ENCODE measurements at regions not wholly inside any gene's neighbourhood (a gene's known extent, or its start where the extent isn't known, plus 50 kb on each side); places are given as distances from the start of the nearest gene placed in this dataset.

DNA sequence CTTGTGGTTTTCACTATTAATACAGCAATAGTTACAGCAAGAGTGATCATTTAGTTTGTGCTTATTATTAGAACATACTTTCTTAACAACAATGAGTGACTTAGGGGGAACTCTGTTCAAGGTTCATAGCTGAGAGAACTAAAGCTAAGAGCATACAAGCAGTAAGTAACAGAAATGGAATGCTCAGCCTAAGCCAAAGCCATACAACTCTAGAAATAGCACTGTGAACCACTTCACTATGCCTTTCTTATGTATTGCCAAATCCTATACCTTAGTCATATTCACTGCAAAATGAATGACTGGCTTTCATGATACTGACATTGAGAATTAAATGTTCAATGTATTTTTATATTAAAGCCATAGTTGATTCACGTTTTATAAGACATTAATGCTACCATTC, 599.7 kb upstream of the SLITRK1 start:
- intact Hi-C loops (cut with micrococcal nuclease; ENCODE audit: unreplicated experiment): no loop called here
- Histone ChIP-seq H3K27me3 (replicated peaks; ENCODE audit: insufficient read depth, low read depth, low read length, poor library complexity) (no peaks in the 10 kb centered on the region), H3K27ac (ENCODE audit: low read depth, low read length, poor library complexity, severe bottlenecking) (no peak overlapping the region), H3K36me3 (ENCODE audit: insufficient read depth, low read length, poor library complexity, severe bottlenecking) (no peaks in the 10 kb centered on the region), H3K9me3 (ENCODE audit: low read depth, low read length, poor library complexity, severe bottlenecking) (no peaks in the 10 kb centered on the region), H3K4me1 (ENCODE audit: insufficient read depth, low read length, poor library complexity, severe bottlenecking) (no peaks in the 10 kb centered on the region), H3K4me3 (ENCODE audit: low read depth, low read length, poor library complexity, severe bottlenecking) (no peak overlapping the region)
- TF ChIP-seq EZH2 (IDR thresholded peaks at IDR 0.05; ENCODE audit: borderline replicate concordance, low read depth, low read length, poor library complexity, severe bottlenecking): no peak
- TF ChIP-seq CTCF (conservative IDR thresholded peaks at IDR 0.05; ENCODE audit: low read depth, low read length): no peak
- BruUV-seq (replicated peaks): no TSS peak
- ChIA-PET POLR2A (ENCODE audit: low non-redundant PET) (no interaction called here), CTCF (no interaction called here)
- no peak for DNase-seq (ENCODE audit: low spot score)

- no peak for TF ChIP-seq CTCF (conservative IDR thresholded peaks at IDR 0.05; ENCODE audit: low read depth, low read length)
- TF ChIP-seq EZH2 (IDR thresholded peaks at IDR 0.05; ENCODE audit: borderline replicate concordance, low read depth, low read length, poor library complexity, severe bottlenecking): no peak
- no peak for DNase-seq (ENCODE audit: low spot score)
- H3K4me3 ChIP-seq (ENCODE audit: low read depth, low read length, poor library complexity, severe bottlenecking): no peak overlapping the region
- no peaks in the 10 kb centered on the region for H3K27me3 ChIP-seq (replicated peaks; ENCODE audit: insufficient read depth, low read depth, low read length, poor library complexity)
- intact Hi-C loops (cut with micrococcal nuclease; ENCODE audit: unreplicated experiment): no loop called here
- H3K27ac ChIP-seq (ENCODE audit: low read depth, low read length, poor library complexity, severe bottlenecking): no peak overlapping the region
- CTCF ChIA-PET: no interaction called here
- no peaks in the 10 kb centered on the region for H3K9me3 ChIP-seq (ENCODE audit: low read depth, low read length, poor library complexity, severe bottlenecking)
- H3K4me1 ChIP-seq (ENCODE audit: insufficient read depth, low read length, poor library complexity, severe bottlenecking): no peaks in the 10 kb centered on the region
- no TSS peak for BruUV-seq (replicated peaks)
- POLR2A ChIA-PET (ENCODE audit: low non-redundant PET): no interaction called here
- H3K36me3 ChIP-seq (ENCODE audit: insufficient read depth, low read length, poor library complexity, severe bottlenecking): no peaks in the 10 kb centered on the region
Observed at GRCh38 chr13:84479656-84480055, 597.4 kb upstream of the SLITRK1 start.

GRCh38 chr13:84470528-84470927, 588.3 kb upstream of the SLITRK1 start:
- no TSS peak for BruUV-seq (replicated peaks)
- H3K27me3 ChIP-seq (replicated peaks; ENCODE audit: insufficient read depth, low read depth, low read length, poor library complexity): no peaks in the 10 kb centered on the region
- ChIA-PET CTCF (no interaction called here), POLR2A (ENCODE audit: low non-redundant PET) (no interaction called here)
- H3K9me3 ChIP-seq (ENCODE audit: low read depth, low read length, poor library complexity, severe bottlenecking): no peaks in the 10 kb centered on the region
- no peaks in the 10 kb centered on the region for H3K4me1 ChIP-seq (ENCODE audit: insufficient read depth, low read length, poor library complexity, severe bottlenecking)
- DNase-seq (ENCODE audit: low spot score): no peak
- TF ChIP-seq EZH2 (IDR thresholded peaks at IDR 0.05; ENCODE audit: borderline replicate concordance, low read depth, low read length, poor library complexity, severe bottlenecking) (no peak), CTCF (conservative IDR thresholded peaks at IDR 0.05; ENCODE audit: low read depth, low read length) (no peak)
- no peak overlapping the region for H3K27ac ChIP-seq (ENCODE audit: low read depth, low read length, poor library complexity, severe bottlenecking)
- no peak overlapping the region for H3K4me3 ChIP-seq (ENCODE audit: low read depth, low read length, poor library complexity, severe bottlenecking)
- intact Hi-C loops (cut with micrococcal nuclease; ENCODE audit: unreplicated experiment): no loop called here
- H3K36me3 ChIP-seq (ENCODE audit: insufficient read depth, low read length, poor library complexity, severe bottlenecking): no peaks in the 10 kb centered on the region
